H1 (cell line): ENCODE measurements at regions not wholly inside any gene's neighbourhood (a gene's known extent, or its start where the extent isn't known, plus 50 kb on each side); places are given as distances from the start of the nearest gene placed in this dataset.

Experiments used
- CTCF ChIA-PET: fragments of 300-600 bp; sonication (Branson Sonifier 250); formaldehyde crosslinking; loops from one replicate; lab custom pipeline; 2021; ENCODE audit not compliant: partially characterized antibody; lab: Charles Lee
- POLR2A ChIA-PET: fragments of 300-600 bp; sonication (Branson Sonifier 250); formaldehyde crosslinking; loops from one replicate; lab custom pipeline; 2021; ENCODE audit warnings: inconsistent platforms; ENCODE audit not compliant: partially characterized antibody; lab: Charles Lee
- DNase-seq, 2 experiments: peaks; one replicate each; pipeline versions ENCODE4 v3.0.0 to v3.0.0-alpha.2; 2010 to 2022; ENCODE audit warnings: low spot score in 2 of 2, low read depth in 1 of 2, mixed read lengths in 1 of 2
- FAIRE-seq: peaks from 2 replicates; lab custom pipeline; 2011; peaks lifted over from hg19 to GRCh38; lab: Jason Lieb, UNC
- H2AFZ ChIP-seq: 2 replicates; pipeline ENCODE4 v1.8.1; 2012; ENCODE audit warnings: low read length, inconsistent platforms
- H2AK5ac ChIP-seq: 2 replicates; pipeline ENCODE4 v1.6.1; 2013; ENCODE audit warnings: low read depth, low read length
- H2BK120ac ChIP-seq: replicated peaks from 2 replicates; pipeline ENCODE3; 2013; ENCODE audit warnings: low read depth, low read length, inconsistent platforms
- H2BK12ac ChIP-seq: 2 replicates; pipeline ENCODE4 v1.6.1; 2013; ENCODE audit warnings: low read depth, low read length
- H2BK15ac ChIP-seq: 2 replicates; pipeline ENCODE4 v1.6.1; 2013; ENCODE audit warnings: low read length
- H2BK20ac ChIP-seq: 2 replicates; pipeline ENCODE4 v1.6.1; 2013; ENCODE audit warnings: low read length
- H2BK5ac ChIP-seq: 2 replicates; pipeline ENCODE4 v1.6.1; 2013; ENCODE audit warnings: low read depth, low read length
- H3K14ac ChIP-seq: 2 replicates; pipeline ENCODE4 v1.6.1; 2013; ENCODE audit warnings: inconsistent platforms; ENCODE audit not compliant: insufficient read length
- H3K18ac ChIP-seq: 2 replicates; pipeline ENCODE4 v1.6.1; 2013; ENCODE audit warnings: low read length; ENCODE audit errors: extremely low read depth
- H3K23ac ChIP-seq: 2 replicates; pipeline ENCODE4 v1.6.1; 2013; ENCODE audit warnings: inconsistent platforms; ENCODE audit not compliant: insufficient read length
- H3K23me2 ChIP-seq: 2 replicates; pipeline ENCODE4 v1.6.1; 2013; ENCODE audit warnings: low read depth, low read length
- H3K27ac ChIP-seq: 2 replicates; pipeline ENCODE4 v1.6.1; 2011; ENCODE audit warnings: low read depth, low read length, inconsistent platforms
- H3K27me3 ChIP-seq, 4 experiments: replicated peaks in 1 of 4; 1 replicate in 1 of 4; 2 replicates in 3 of 4; pipeline versions ENCODE4 v1.6.1 to v1.8.1; 2011 to 2013; ENCODE audit warnings: low read length in 3 of 4, mild to moderate bottlenecking in 3 of 4, inconsistent platforms in 2 of 4, mixed read lengths in 2 of 4, moderate library complexity in 1 of 4; ENCODE audit not compliant: control insufficient read depth in 3 of 4, insufficient read depth in 3 of 4; ENCODE audit errors: extremely low read depth in 1 of 4
- H3K36me3 ChIP-seq, 4 experiments: 2 replicates each; pipeline versions ENCODE4 v1.6.1 to v1.8.1; 2011 to 2013; ENCODE audit warnings: mild to moderate bottlenecking in 4 of 4, low read length in 3 of 4, moderate library complexity in 2 of 4, control low read depth in 1 of 4, inconsistent platforms in 1 of 4; ENCODE audit not compliant: insufficient read depth in 4 of 4, control insufficient read depth in 2 of 4
- H3K4ac ChIP-seq: replicated peaks from 2 replicates; pipeline ENCODE3; 2013; ENCODE audit warnings: low read length, low read depth, mixed read lengths, inconsistent platforms; ENCODE audit not compliant: insufficient read length
- H3K4me1 ChIP-seq, 4 experiments: replicated peaks in 1 of 4; 1 replicate in 1 of 4; 2 replicates in 3 of 4; pipeline versions ENCODE4 v1.6.1 to v1.8.1; 2011 to 2013; ENCODE audit warnings: low read length in 3 of 4, inconsistent platforms in 2 of 4, mixed read lengths in 1 of 4; ENCODE audit not compliant: insufficient read depth in 4 of 4, control insufficient read depth in 3 of 4
- H3K4me2 ChIP-seq, 2 experiments: 2 replicates each; pipeline versions ENCODE4 v1.6.1 to v1.8.1; 2011 to 2013; ENCODE audit warnings: low read depth in 2 of 2, low read length in 2 of 2, control low read depth in 1 of 2, inconsistent platforms in 1 of 2, mild to moderate bottlenecking in 1 of 2; ENCODE audit not compliant: insufficient read depth in 1 of 2
- H3K4me3 ChIP-seq, 4 experiments: fragments of 200-600, 300-600 bp in 1 of 4; sonication (generic), shearing (Covaris generic), sonication (Bioruptor Twin) in 1 of 4; 2 replicates each; pipeline versions ENCODE4 v1.5.1 to v1.8.1; 2011 to 2016; ENCODE audit warnings: low read length in 4 of 4, low read depth in 3 of 4, control low read depth in 2 of 4, inconsistent platforms in 2 of 4, mild to moderate bottlenecking in 2 of 4, mixed read lengths in 1 of 4, moderate library complexity in 1 of 4; ENCODE audit not compliant: insufficient read depth in 2 of 4; ENCODE audit errors: extremely low read depth in 1 of 4
- H3K56ac ChIP-seq: replicated peaks from 2 replicates; pipeline ENCODE3; 2013; ENCODE audit warnings: low read depth, mild to moderate bottlenecking, mixed read lengths, low read length, inconsistent platforms; ENCODE audit not compliant: insufficient read length
- H3K79me1 ChIP-seq: 2 replicates; pipeline ENCODE4 v1.6.1; 2013; ENCODE audit warnings: low read depth, low read length, control low read depth
- H3K79me2 ChIP-seq, 2 experiments: 2 replicates each; pipeline versions ENCODE4 v1.6.1 to v1.8.1; 2012 to 2013; ENCODE audit warnings: low read length in 2 of 2, mild to moderate bottlenecking in 2 of 2, inconsistent platforms in 1 of 2; ENCODE audit not compliant: insufficient read depth in 2 of 2, control insufficient read depth in 1 of 2
- H3K9ac ChIP-seq, 4 experiments: replicated peaks in 1 of 4; 1 replicate in 1 of 4; 2 replicates in 3 of 4; pipeline versions ENCODE4 v1.6.1 to v1.8.1; 2011 to 2013; ENCODE audit warnings: low read depth in 3 of 4, low read length in 3 of 4, control low read depth in 2 of 4, mild to moderate bottlenecking in 2 of 4, moderate library complexity in 2 of 4, inconsistent platforms in 1 of 4; ENCODE audit errors: extremely low read depth in 1 of 4
- H3K9me3 ChIP-seq, 2 experiments: 2 replicates each; pipeline versions ENCODE4 v1.6.1 to v1.8.1; 2012 to 2013; ENCODE audit warnings: mild to moderate bottlenecking in 2 of 2, moderate library complexity in 2 of 2, control low read depth in 1 of 2, inconsistent platforms in 1 of 2, low read depth in 1 of 2, low read length in 1 of 2, mixed read lengths in 1 of 2; ENCODE audit not compliant: insufficient read depth in 2 of 2
- H4K20me1 ChIP-seq, 2 experiments: replicated peaks in 1 of 2; 2 replicates each; pipeline versions ENCODE3 to v1.8.1; 2011 to 2013; ENCODE audit warnings: inconsistent platforms in 2 of 2, low read length in 2 of 2, mild to moderate bottlenecking in 1 of 2; ENCODE audit not compliant: insufficient read depth in 2 of 2, control insufficient read depth in 1 of 2
- H4K5ac ChIP-seq: 2 replicates; pipeline ENCODE4 v1.6.1; 2013; ENCODE audit warnings: low read length, low read depth, mixed read lengths, inconsistent platforms; ENCODE audit not compliant: insufficient read length
- H4K8ac ChIP-seq: 2 replicates; pipeline ENCODE4 v1.8.0; 2013; ENCODE audit warnings: mild to moderate bottlenecking, moderate library complexity, low read length, inconsistent platforms; ENCODE audit not compliant: insufficient read depth; ENCODE audit errors: extremely low read depth
- H4K91ac ChIP-seq: replicated peaks from 2 replicates; pipeline ENCODE3; 2013; ENCODE audit warnings: low read length, mixed read lengths, inconsistent platforms; ENCODE audit not compliant: insufficient read length
- ATF2 ChIP-seq: IDR thresholded peaks from 2 replicates; pipeline ENCODE4 v1.6.1; 2012; ENCODE audit warnings: low read length, inconsistent platforms
- CHD1 ChIP-seq: IDR thresholded peaks from 2 replicates; pipeline ENCODE4 v1.6.1; 2012; ENCODE audit warnings: low read depth, low read length, improper control_type of control experiment
- EGR1 ChIP-seq: IDR thresholded peaks from 2 replicates; pipeline ENCODE4 v1.6.1; 2011; ENCODE audit warnings: low read depth, low read length, borderline replicate concordance
- EP300 ChIP-seq, 2 experiments: IDR thresholded peaks; 1 replicate in 1 of 2; 2 replicates in 1 of 2; pipeline ENCODE4 v1.6.1; 2011 to 2012; ENCODE audit warnings: low read depth in 2 of 2, low read length in 2 of 2, mild to moderate bottlenecking in 2 of 2, borderline replicate concordance in 1 of 2, inconsistent platforms in 1 of 2, moderate library complexity in 1 of 2
- NRF1 ChIP-seq: IDR thresholded peaks from 2 replicates; pipeline ENCODE4 v1.6.1; 2011; ENCODE audit warnings: mild to moderate bottlenecking, low read depth, low read length, improper control_type of control experiment
- PHF8 ChIP-seq: fragments of 200-600 bp; sonication (generic); conservative IDR thresholded peaks from 2 replicates; pipeline ENCODE4 v1.7.1; 2012; ENCODE audit warnings: low read depth, mild to moderate bottlenecking, inconsistent platforms, low read length, moderate library complexity
- SIX5 ChIP-seq: IDR thresholded peaks from 2 replicates; pipeline ENCODE4 v1.6.1; 2011; ENCODE audit warnings: mild to moderate bottlenecking, low read depth, low read length
- TEAD4 ChIP-seq: IDR thresholded peaks from 2 replicates; pipeline ENCODE4 v1.6.1; 2012; ENCODE audit warnings: low read depth, low read length, inconsistent platforms, mixed read lengths
- WGBS, 2 experiments: shearing (Covaris generic) in 1 of 2; methylation state at CpG; one replicate each; pipeline versions ENCODE4 v1.1.6 to v1.1.7; 2013 to 2015; ENCODE audit warnings: low lambda C conversion rate in 2 of 2, mixed read lengths in 2 of 2, inconsistent platforms in 1 of 2, low coverage in 1 of 2, missing lambda C conversion rate in 1 of 2; ENCODE audit not compliant: insufficient replicate concordance in 2 of 2, insufficient coverage in 1 of 2, insufficient read length in 1 of 2; ENCODE audit errors: extremely low coverage in 1 of 2, missing lambda C conversion rate in 1 of 2; 5-methylcytosine and 5-hydroxymethylcytosine counted together

GRCh38 chr1:228850141-228851100 lies 115.1 kb downstream of the RHOU start:
- FAIRE-seq (no peak), DNase-seq (peak in 1 of 2 experiments; percentile 37)
- Histone ChIP-seq H3K27me3 (no peaks in the 10 kb centered on the region), H3K27ac (no peak overlapping the region), H3K9ac (no peak overlapping the region), H4K91ac (peak overlapping the region; percentile 61), H3K79me1 (no peaks in the 10 kb centered on the region), H3K56ac (no peak overlapping the region), H2BK12ac (peak overlapping the region; percentile 82; the same call in 1 of the 2 replicates), H2AK5ac (no peak overlapping the region), H2BK120ac (no peak overlapping the region), H3K23me2 (peaks cover 2% of the 10 kb centered on the region; the same call in 1 of the 2 replicates), H3K4ac (no peak overlapping the region), H3K14ac (no peak overlapping the region), H2BK20ac (peak overlapping the region; percentile 76; the same call in 1 of the 2 replicates), H3K4me3 (no peak overlapping the region), H3K79me2 (no peaks in the 10 kb centered on the region), H3K4me1 (peaks cover 4 to 23% (median 18%) of the 10 kb centered on the region in 4 experiments), H3K23ac (no peak overlapping the region), H4K8ac (no peak overlapping the region), H3K36me3 (peaks cover 0 to 3% (median 0%) of the 10 kb centered on the region in 4 experiments; a peak in 1 of 8 replicates), H3K4me2 (no peak overlapping the region), H3K9me3 (no peaks in the 10 kb centered on the region), H3K18ac (no peak overlapping the region), H2BK15ac (no peak overlapping the region), H4K20me1 (no peaks in the 10 kb centered on the region), H2AFZ (no peak overlapping the region), H4K5ac (no peak overlapping the region), H2BK5ac (no peak overlapping the region; the same call in 1 of the 2 replicates)
- WGBS, 2 experiments = 71% methylated on average over 11 of the region's 11 CpGs; no CpG with 5 or more reads in 1 of the 2 experiments
- ChIA-PET CTCF (interaction anchor here (1.1 to 2.9 kb wide), 3 partner anchors 8 to 17 kb away, joined by 3 to 14 read pairs (median 4); no protein-coding TSS in a partner anchor), POLR2A (no interaction called here)
- TF ChIP-seq NRF1 (no peak), EP300 (IDR thresholded peaks at IDR 0.05; ENCODE audit: borderline replicate concordance in 1 of 2, low read depth in 2 of 2, low read length in 2 of 2) (no peak), ATF2 (no peak), PHF8 (no peak), SIX5 (no peak), EGR1 (no peak), CHD1 (no peak), TEAD4 (no peak)
